Fibroblast of the aortic adventitia (primary cell): ENCODE measurements at regions not wholly inside any gene's neighbourhood (a gene's known extent, or its start where the extent isn't known, plus 50 kb on each side); places are given as distances from the start of the nearest gene placed in this dataset.

Experiments
- DNase-seq: peaks from one replicate; pipeline ENCODE4 v3.0.0-alpha.2; 2010; ENCODE audit warnings: low read depth
- H3K4me3 ChIP-seq: 2 replicates; pipeline ENCODE4 v1.5.1; 2011; ENCODE audit warnings: low read depth, mild to moderate bottlenecking, control low read depth, low read length, moderate library complexity
- TF ChIP-seq, protein P1 (sequence below): IDR thresholded peaks from 2 replicates; pipeline ENCODE4 v1.5.1; 2011; ENCODE audit warnings: mild to moderate bottlenecking, low read length, control low read depth, inconsistent platforms; ENCODE audit not compliant: insufficient read depth

DNA sequence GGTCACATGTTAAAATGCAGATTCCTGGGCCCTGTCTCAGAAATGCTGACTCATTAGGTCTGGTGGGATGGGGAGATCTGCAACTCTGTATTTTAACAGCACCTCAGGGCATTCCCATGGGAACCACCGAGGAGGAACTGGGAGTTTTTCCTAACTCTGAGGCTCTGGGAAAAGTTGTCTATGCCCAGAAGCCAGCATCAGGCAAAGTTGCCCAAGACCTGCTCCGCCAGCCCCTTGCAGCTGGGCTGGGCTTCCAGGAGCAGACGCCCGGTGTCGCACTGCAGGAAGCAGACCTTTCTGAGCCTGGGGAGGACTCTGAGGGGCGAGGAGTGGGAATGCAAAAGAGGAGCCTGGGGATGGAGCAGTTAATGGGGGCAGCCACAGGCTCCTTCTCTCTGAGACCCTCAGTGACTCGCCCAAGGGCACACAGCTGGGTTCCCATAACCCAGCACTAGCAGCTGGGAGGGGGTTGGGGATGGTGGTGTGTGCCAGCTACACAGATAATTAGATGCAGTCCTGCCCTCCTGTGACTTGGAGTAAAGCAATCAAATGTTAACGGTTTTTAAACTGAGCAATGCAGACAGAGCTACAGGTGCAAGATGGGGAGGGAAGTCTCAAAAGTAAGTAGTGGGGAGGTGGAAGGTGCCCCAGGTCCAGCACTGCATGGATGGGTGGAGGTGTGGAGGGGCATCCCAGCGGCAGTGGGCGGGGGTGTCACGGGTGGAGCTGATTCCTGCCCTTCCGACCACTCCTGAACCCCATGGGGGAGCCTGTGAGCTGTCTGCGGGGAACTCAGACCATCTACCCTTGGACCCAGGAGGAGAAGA, 100.4 kb downstream of the LSM3 start:
- no peak overlapping the region for H3K4me3 ChIP-seq
- TF ChIP-seq, protein P1, sequence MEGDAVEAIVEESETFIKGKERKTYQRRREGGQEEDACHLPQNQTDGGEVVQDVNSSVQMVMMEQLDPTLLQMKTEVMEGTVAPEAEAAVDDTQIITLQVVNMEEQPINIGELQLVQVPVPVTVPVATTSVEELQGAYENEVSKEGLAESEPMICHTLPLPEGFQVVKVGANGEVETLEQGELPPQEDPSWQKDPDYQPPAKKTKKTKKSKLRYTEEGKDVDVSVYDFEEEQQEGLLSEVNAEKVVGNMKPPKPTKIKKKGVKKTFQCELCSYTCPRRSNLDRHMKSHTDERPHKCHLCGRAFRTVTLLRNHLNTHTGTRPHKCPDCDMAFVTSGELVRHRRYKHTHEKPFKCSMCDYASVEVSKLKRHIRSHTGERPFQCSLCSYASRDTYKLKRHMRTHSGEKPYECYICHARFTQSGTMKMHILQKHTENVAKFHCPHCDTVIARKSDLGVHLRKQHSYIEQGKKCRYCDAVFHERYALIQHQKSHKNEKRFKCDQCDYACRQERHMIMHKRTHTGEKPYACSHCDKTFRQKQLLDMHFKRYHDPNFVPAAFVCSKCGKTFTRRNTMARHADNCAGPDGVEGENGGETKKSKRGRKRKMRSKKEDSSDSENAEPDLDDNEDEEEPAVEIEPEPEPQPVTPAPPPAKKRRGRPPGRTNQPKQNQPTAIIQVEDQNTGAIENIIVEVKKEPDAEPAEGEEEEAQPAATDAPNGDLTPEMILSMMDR, result no peak
- peak; percentile 25 for DNase-seq

DNA sequence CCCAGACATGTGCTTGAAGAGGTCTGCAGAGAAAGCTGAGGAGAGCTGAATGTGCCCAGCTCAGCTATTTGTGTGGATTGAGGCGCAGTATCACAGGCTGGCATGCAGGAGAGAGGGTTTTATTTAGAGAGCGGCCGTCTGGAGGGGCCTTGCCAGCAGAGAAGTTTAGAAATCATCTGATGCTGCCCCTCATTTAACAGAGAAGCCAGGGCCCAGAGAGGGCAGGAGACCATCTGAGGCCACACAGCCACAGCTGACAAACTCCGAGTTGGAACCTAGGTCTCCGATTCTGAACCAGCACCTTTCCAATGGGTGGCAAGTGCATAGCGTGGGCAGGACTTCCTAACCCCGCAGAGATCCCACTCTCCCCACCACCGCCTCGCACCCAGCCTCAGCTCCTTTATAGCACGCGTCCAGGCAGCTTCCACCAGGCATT, 101.0 kb downstream of the LSM3 start:
- TF ChIP-seq, protein P1, result no peak
- no peak overlapping the region for H3K4me3 ChIP-seq
- no peak for DNase-seq

DNA sequence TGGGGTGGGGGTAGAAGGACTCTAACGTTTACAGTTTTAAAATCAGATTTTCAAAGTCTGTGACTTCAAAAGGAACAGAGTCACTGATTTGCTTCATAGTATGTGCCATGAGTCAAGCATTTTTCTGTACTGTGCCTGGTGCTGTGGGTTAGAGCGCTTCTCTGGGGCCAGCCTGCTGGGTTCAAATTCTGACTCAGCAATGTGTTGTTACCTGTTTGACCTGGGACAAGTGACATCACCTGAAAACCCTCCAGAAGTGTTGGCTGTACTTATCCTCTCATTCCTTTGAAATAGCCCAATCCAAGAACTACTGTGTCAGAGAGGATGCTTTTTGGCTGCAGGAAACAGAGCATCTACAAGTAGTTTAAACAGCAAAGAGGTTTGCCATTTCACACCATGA, 101.7 kb downstream of the LSM3 start:
- H3K4me3 ChIP-seq, result no peak overlapping the region
- no peak for DNase-seq
- TF ChIP-seq, protein P1, result no peak

DNA sequence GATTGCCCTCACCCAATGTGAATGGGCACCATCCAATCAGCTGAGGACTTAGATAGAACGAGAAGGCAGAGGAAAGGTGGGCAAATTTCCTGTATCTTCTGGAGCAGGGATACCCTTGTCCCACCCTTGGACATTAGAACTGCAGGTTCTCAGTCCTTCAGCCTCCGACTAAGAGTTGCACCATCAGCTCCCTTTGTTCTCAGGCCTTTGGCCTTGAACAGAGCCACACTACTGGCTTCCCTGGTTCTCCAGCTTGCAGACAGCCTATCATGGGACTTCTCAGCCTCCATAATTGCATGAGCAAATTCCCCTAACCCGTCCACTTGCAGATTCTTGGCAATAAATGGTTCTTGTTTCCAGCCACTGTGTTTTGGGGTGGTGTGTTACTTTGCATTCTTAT, 102.4 kb downstream of the LSM3 start:
- DNase-seq, result no peak
- TF ChIP-seq, protein P1, result no peak

DNA sequence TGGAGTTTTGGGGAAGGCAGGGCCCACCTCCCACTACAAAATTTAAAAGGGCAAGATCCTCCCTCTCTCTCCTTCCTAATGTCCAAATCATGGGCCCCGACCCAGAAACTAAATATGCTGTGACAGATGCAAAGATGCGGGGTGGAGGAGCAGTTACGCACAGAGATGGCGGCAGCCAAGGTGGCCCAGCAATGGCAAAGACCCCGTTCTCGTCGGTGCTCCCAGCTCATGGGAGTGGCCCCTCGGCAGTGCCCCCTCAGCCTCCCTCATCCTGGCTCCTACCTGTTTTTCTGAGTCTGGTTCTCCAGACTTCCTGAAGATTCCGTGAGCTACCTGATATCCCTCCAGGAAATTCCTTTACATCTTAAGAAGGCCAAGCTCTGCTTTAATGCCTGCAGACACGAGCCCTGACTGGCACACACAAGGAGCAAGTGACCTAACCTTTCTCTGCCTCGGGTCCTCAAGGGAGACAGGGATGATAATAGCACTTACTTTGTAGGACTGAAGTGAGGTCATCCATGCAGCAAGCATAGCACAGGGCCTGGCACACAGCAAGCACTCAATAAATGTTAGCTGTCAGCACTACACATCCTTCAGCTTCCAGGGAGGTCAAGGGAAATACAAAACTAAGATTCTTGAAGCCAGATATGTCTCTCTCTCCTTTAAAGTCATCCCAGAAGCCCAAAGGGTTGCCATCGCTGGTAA, 103.5 kb downstream of the LSM3 start:
- DNase-seq, result no peak
- H3K4me3 ChIP-seq, result no peak overlapping the region
- TF ChIP-seq, protein P1, result no peak

More for the DNA sequence above, 102.4 kb downstream of the LSM3 start:
- H3K4me3 ChIP-seq, result no peak overlapping the region

- TF ChIP-seq, protein P1, result no peak
- no peak overlapping the region for H3K4me3 ChIP-seq
- DNase-seq, result no peak
Measured at GRCh38 chr3:14282706-14283075, 104.1 kb downstream of the LSM3 start.
